SK-N-SH (cell line): ENCODE measurements at regions not wholly inside any gene's neighbourhood (a gene's known extent, or its start where the extent isn't known, plus 50 kb on each side); places are given as distances from the start of the nearest gene placed in this dataset.

ENCODE experiments used
- FOSL2 ChIP-seq: IDR thresholded peaks from 2 replicates; pipeline ENCODE4 v1.4.0; 2012; ENCODE audit warnings: low read depth, mild to moderate bottlenecking, moderate library complexity, borderline replicate concordance
- NRF1 ChIP-seq: IDR thresholded peaks from 2 replicates; pipeline ENCODE4 v1.6.1; 2012; ENCODE audit warnings: low read depth, mild to moderate bottlenecking, low read length
- TF ChIP-seq, protein P1 (sequence below): IDR thresholded peaks from 2 replicates; pipeline ENCODE4 v1.6.1; 2012; ENCODE audit warnings: mild to moderate bottlenecking, low read depth, low read length, moderate library complexity
- TF ChIP-seq, protein P2 (sequence below): fragments of 200-600 bp; sonication (generic); IDR thresholded peaks from 2 replicates; pipeline ENCODE4 v1.6.1; 2017; ENCODE audit warnings: antibody characterized with exemption, mild to moderate bottlenecking, moderate library complexity

DNA sequence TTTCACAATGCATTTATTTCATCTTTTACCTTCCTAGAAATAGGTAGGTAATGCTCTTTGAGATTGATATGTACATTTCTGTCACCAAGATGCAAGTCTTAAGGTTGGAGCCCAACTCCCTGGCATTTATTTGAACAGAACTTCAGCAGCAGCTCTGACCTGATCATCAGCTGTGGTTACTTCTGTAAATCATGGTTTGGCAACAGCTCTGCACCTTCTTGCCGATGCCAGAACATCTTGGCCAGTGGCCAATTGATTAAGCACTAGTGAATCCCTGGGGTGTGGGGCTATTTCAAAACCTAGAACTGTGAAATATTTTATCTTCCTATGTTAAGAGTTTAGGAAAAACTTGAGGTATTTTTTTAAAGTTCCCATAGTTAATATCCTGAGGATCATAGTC, 124.8 kb upstream of the NYAP2 start:
- TF ChIP-seq, protein P1, sequence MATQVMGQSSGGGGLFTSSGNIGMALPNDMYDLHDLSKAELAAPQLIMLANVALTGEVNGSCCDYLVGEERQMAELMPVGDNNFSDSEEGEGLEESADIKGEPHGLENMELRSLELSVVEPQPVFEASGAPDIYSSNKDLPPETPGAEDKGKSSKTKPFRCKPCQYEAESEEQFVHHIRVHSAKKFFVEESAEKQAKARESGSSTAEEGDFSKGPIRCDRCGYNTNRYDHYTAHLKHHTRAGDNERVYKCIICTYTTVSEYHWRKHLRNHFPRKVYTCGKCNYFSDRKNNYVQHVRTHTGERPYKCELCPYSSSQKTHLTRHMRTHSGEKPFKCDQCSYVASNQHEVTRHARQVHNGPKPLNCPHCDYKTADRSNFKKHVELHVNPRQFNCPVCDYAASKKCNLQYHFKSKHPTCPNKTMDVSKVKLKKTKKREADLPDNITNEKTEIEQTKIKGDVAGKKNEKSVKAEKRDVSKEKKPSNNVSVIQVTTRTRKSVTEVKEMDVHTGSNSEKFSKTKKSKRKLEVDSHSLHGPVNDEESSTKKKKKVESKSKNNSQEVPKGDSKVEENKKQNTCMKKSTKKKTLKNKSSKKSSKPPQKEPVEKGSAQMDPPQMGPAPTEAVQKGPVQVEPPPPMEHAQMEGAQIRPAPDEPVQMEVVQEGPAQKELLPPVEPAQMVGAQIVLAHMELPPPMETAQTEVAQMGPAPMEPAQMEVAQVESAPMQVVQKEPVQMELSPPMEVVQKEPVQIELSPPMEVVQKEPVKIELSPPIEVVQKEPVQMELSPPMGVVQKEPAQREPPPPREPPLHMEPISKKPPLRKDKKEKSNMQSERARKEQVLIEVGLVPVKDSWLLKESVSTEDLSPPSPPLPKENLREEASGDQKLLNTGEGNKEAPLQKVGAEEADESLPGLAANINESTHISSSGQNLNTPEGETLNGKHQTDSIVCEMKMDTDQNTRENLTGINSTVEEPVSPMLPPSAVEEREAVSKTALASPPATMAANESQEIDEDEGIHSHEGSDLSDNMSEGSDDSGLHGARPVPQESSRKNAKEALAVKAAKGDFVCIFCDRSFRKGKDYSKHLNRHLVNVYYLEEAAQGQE = no peak
- TF ChIP-seq, protein P2, sequence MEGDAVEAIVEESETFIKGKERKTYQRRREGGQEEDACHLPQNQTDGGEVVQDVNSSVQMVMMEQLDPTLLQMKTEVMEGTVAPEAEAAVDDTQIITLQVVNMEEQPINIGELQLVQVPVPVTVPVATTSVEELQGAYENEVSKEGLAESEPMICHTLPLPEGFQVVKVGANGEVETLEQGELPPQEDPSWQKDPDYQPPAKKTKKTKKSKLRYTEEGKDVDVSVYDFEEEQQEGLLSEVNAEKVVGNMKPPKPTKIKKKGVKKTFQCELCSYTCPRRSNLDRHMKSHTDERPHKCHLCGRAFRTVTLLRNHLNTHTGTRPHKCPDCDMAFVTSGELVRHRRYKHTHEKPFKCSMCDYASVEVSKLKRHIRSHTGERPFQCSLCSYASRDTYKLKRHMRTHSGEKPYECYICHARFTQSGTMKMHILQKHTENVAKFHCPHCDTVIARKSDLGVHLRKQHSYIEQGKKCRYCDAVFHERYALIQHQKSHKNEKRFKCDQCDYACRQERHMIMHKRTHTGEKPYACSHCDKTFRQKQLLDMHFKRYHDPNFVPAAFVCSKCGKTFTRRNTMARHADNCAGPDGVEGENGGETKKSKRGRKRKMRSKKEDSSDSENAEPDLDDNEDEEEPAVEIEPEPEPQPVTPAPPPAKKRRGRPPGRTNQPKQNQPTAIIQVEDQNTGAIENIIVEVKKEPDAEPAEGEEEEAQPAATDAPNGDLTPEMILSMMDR = no peak
- TF ChIP-seq NRF1 (no peak), FOSL2 (no peak)
